ENCODE measurements at regions not wholly inside any gene's neighbourhood (a gene's known extent, or its start where the extent isn't known, plus 50 kb on each side); places are given as distances from the start of the nearest gene placed in this dataset.
"Not testable (repeated sequence)": the region's sequence is repeated elsewhere in the genome, so short reads cannot be mapped to it uniquely, and the experiment has no call there.

DNA sequence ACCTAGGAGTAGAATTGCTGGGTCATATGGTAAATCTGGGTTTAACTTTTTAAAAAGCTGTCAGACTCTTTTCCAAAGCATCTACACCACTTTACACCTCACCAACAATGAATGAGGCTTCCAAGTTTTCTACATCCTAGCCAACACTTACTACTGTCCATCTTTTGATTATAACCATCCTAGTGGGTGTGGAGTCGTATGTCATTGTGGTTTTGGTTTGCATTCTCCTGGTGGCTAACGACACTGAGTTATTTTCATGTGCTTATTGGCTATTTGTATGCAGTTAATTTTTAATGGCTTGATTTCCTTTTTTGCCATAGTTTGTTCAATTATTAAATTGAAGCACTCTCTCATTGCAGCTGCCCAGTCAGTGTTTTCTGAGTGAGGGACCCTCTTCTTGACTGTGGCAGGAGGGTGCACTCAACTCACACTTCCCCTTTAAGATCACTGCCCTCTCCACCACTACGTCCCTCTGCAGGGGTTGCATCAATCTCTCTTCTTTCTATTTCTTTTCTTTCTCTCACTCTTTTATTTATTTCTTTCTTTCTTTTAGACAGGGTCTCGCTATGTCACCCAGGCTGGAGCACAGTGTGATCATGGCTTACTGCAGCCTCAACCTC, 182.3 kb downstream of the C9orf152 start:
- no peak for DNase-seq (ENCODE audit: low read depth in 3 of 3)

DNA sequence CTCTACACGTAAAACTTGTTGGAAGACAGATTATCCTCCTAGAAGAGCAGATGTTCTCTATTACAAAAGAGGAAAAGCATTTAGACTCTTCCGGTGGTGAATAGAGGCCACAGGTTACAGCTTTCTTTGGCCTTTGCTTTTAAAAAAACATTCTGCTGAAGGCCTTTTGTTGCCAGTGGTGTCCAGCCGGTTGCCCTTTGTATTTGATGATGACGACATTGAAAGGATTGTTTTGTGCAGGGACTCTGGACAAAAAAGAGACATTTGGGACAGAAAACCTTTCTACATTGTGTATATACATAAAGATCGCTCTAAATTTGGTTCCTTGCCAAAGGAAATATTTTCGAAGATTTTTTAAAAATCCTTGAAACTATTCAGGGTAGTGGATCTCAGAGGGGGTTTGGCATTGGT, 180.3 kb downstream of the C9orf152 start:
- no peak for DNase-seq (ENCODE audit: low read depth in 3 of 3)

DNA sequence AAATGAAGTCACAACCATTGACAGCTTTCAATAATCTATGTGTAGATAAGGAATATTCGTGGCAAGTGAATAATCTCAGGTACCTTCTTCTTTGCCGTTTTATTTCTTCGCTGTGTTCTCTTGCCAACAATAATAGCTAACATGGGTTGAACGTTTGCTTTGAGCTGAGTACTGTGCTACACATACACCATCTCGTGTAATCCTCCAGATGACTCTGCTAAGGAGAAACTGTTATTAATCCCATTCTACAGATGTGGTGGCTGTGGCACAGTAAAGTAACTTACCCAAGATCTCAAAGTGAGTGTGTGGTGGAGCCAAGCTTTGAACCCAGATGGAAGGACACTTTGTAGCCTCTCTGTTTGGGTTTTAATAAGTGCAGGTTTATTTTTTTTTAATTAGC, 179.7 kb downstream of the C9orf152 start:
- DNase-seq (ENCODE audit: low read depth in 3 of 3), result no peak

DNA sequence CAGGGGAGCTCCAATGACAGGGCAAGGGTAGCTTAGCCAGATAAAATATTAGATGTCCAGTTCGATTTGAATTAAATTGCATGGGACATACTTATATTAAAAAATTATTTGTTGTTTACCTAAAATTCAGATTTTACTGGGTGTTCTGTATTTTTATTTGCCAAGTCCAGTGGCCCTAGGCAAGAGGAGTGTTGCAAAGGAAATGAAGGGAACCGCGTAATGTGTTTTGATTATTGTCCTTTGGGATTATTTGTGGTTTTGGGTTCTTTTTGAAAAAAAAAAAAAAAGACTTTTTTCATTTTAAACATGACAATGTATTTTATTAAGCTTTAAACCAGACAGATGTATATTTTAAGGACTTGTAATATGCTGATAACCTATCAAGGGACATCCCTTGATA, 179.3 kb downstream of the C9orf152 start:
- no peak for DNase-seq (ENCODE audit: low read depth in 3 of 3)

DNA sequence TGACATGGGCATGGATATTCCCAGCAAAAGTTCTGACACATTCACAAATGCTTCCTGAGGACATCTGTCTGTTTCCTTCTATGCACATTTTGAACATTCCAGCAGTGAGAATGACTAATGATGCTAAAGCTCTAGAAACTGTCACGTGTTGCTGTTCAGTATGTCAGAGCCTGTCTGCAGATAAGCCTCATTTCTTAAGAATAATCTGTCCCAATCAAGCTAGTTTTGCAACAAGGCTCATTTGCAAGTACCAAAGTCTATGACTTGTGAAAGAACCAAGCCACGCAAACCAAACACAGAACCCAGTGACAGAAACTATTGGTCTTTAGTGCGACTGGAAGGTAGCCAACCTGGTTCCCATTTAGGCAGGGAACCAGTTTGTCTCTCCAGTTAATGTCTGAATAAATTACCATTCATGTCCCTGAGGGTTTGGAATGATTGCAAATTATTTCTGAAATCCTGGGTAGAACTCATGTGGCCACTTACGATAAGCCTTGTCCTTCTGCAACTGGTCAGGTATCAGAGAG, 178.5 kb downstream of the C9orf152 start:
- no peak for DNase-seq (ENCODE audit: low read depth in 3 of 3)

DNA sequence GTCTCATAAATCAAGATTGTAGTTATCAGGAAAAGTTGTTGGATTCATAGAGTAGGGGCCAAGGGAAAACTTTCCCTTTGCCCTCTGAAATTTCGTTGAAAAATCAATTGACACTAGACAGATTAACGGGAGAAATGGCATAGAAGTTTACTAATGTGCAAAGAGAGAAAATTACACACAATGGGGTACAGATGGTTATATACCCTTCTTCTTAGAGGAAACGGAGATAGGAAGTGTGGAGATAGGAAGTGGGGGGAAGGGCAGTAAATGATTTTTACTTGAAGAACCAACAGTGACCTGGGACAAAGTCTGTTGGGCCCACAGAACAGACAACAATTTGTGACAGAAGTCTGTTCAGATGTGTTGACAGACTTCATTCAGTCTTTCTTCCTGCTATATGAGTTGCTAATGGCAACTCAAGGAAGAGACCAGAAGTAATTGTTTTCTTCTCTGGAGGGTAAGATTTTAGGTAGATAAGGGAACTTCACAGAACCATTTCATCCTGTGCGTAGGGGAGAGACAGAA, 177.9 kb downstream of the C9orf152 start:
- no peak for DNase-seq (ENCODE audit: low read depth in 3 of 3)

DNA sequence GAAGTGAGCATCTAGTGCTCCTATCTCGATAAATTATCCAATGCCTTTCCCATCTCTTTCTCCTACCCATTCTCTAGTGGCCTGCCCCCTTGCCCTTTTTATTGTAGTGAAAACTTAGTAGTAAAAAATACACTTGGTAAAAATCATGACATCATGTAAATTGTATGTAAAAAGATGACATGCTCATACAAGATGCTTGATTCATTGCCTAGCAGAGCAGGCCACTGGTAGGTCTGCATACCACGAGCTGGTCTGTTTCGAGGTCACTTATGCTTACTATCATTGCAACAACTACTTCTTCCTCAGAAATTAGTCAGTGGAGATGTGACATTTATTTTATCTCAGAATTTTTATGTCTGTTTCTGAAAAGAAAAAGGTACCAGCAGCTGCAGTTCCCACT, 177.3 kb downstream of the C9orf152 start:
- no peak for DNase-seq (ENCODE audit: low read depth in 3 of 3)

DNA sequence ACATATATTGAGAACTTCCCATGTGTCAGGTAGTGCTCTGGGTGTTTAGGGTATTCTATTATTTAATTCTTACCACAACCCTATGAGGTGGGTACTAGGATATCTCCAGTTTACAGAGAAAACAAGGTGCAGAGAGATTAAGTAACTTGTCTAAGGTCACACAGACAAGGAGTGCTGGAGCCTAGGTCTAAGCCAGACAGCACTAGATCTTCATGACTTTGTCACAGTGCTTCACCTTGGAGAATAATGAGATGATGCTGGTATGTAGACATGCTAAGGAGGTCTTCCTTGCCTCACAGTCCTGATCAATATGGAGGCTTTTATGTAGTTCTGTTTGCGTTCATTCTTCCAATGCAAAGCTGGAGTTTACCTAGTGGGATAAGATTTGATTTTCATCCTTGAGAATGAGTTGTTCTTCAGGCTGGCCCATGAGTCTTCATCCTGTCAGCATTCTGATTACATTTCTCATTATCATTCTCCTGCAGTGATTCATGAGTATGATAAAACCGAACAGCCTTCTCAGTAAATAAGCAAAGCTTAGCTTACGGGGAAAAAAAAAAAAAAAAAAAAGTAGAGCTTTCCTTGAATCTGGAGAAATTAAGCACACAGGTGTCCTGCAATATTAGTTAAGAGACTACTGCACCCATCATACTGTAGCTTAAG, 176.3 kb downstream of the C9orf152 start:
- DNase-seq (ENCODE audit: low read depth in 3 of 3), result no peak

DNA sequence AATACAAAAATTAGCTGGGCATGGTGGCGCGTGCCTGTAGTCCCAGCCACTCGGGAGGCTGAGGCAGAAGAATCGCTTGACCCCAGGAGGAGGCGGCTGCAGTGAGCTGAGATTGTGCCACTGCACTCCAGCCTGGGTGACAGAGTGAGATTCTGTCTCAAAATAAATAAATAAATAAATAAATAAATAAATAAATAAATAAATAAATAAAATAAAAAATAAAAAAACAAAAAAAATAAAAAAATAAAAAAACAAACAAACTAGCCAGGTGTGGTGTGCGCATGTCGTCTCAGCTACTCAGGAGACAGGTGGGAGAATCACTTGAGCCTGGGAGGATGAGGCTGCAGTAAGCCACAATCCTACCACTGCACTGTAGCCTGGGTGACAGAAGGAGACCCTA, 175.4 kb downstream of the C9orf152 start:
- not testable (repeated sequence) for DNase-seq (ENCODE audit: low read depth in 3 of 3)

DNA sequence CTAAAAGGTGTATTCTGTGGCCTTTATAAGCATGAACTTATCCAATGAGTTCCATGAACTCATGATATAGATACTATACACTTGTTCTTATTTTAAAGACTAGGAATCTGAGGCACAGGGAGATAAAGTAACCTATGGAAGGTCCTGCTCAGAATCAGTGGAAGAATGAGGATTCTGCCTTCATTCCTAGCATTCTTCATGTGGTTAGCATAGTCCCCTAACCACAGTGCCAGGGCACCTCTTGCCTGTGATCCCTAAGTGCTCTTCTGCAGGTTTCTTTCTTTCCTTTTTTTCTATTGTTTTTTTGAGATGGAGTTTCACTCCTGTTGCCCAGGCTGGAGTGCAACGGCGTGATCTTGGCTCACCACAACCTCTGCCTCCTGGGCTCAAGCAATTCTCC, 174.1 kb downstream of the C9orf152 start:
- DNase-seq (ENCODE audit: low read depth in 3 of 3), result no peak

DNA sequence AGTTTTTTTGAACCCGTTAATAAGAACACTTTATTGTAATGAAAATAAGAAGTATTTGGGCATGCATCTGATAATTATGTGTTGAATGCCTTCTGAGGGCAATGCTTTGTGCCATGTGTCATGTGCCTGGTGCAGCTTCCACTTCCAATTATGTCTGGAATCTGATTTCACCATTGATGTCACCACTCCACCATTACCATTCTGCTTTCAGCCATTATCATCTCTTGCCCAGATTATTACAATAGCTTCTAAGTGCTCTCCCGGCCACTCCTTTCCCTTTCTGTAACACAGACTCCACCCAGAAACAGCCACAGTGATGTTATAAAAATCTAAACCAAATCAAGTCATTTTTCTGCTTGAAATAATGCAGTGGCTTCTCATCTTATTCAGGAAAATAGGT, 171.7 kb downstream of the C9orf152 start:
- no peak for DNase-seq (ENCODE audit: low read depth in 3 of 3)

DNA sequence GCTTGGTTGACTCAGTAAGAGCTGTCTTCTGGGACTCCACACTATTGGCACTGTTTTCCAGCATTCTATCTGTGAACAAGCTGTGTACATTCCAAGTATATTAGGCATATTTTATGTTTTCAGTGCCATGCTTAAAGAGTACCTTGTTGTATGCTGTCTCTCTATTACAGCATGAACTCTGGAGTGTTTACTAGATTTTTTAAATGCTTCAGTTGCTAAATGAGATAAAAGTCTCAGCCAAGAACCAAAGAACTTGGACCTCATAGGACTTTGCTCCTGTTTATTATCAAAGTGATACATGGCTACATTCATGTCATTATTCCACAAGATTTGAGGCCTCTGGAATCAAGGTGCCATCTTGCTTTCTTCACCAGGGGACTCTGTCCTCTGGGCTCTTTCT, 167.2 kb downstream of the C9orf152 start:
- DNase-seq (ENCODE audit: low read depth in 3 of 3), result no peak

DNA sequence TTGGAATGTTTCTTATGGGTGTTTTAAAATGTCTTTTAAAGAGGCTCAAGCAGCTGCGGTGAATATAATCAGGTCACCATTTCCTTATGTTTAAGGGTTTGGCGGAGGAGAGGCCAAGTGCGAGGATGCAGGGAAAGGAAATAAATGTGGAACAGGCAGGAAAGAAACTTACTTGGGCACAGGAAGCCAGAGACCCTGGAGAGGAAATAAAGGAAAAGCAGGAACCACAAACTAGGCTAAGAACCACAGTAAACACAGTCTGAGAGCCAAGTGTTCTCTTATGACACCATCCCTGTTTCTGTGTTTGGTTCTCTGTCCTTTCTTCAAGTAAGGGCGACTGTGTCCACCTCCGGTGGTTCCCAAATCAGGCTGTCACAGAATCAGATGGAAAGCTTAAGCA, 166.5 kb downstream of the C9orf152 start:
- no peak for DNase-seq (ENCODE audit: low read depth in 3 of 3)

DNA sequence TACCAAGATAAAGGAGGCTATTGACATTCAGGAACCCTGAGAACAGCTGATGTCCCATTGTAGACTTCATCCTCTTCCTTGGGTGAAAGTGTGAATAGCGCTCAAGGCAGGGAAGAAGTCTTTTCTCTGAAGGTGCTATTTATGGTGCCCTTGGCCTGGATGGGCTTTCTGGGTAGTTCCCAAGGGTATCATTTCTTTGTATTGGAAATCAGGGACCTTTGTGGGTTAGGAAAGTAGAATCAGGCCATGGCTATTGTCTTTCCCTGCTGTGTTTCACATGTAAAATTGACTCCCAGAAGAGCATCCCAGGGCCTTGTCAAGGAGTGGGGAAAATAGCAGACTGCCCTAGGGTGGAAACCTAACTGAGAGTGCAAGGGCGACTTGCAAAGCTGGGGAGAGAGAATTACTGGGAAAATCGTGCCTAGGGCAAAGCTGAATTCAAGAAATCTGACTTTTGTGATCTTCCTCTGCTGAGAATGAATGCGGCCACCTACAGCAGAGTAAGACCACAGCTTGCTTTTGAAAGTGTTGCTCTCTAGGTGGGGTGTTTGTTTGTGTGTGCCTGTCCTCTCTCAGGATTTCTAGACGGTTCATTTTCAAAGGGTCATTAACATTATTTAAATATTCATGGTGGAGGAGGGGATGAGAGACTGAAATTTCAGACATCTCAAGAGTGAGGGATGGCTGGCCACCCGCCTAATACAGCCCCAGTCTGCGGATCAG, 160.6 kb downstream of the C9orf152 start:
- no peak for DNase-seq (ENCODE audit: low read depth in 3 of 3)

DNA sequence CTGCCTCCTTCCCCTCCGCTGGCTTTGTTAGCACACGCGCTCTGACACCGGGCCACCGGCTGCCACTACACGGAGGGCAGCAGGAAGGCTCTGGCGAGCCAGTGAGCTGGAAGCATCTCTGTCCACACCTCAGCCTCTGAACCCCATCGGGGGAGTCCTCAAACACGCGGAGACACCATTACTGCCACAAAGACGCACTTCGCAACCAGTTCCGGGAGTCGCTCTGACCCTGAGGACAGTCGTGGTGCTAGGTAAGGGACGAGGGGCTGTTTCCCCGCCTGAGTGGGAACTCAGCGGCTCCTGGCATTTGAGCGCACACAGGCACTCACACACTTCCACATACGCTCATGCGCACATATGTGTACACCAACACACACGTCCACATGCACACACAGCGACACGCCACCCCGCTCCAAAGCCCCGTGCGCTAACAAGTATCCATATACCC, 160.0 kb downstream of the C9orf152 start:
- peak in 1 of 3 donors; percentile 7 for DNase-seq (ENCODE audit: low read depth in 3 of 3)

DNA sequence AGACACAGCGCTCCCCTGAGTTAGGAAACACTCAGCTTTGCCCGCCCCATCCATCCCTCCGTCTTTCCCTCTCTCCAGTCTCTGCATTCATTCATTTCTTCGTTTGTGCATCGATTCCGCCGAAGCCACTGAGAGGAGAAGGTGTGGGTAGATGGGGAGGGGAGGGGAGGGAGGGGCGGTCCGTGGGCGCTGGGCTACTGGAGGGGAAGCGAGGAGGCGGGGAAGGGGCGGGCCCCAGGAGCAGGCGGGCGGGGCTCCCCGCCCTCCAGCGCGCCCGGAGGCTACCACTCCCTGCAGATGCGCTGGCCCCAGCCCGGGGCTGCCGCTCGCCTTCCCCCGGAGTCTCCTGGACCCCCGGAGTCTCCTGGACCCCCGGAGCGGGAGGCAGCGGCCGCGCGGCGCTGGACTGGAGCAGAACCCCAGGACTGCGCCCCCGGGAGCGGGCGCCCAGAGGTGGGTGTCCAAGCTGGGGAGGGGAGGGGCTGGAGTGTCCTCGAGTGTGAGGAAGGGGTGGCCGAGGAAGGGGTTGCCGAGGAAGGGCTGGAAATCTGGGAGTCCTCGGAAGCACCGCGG, 159.5 kb downstream of the C9orf152 start:
- DNase-seq (ENCODE audit: low read depth in 3 of 3), result peak; percentile 67 to 84 (median 67)

DNA sequence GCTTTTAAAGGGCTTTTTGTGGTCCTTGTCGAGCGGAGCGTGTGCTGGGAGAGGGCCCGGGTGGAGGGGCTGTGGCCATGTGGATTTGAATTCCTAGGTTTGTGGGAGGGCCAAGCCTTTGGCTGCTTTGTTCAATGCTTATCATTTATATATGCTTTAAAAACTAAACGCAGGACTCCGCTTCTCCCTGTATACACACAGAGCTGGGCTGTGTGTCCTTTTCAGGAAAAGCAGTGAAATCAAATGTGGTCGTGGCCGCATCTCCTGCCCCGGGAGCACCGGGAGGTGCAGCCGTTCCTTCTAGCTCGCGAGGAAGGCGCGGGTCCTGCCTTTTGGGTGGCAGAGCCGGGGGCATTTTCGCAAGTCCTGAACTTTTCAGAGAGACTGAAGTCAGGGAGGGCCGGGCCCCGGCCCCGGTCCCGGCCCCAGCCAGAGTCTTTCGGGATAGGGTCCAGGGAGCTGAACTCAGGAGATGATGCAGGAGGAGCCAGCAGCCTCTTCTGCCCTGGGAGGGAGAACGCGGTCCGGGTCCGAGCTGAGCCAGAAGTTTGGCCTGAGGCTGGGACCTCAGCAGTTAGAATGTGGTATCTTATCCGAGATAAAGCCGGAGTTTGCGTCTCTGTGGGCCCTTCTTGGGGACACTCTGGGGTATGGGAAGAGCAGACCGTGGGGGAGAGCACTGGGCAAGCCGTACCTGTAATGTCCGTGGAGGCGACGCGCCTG, 158.8 kb downstream of the C9orf152 start:
- no peak for DNase-seq (ENCODE audit: low read depth in 3 of 3)

DNA sequence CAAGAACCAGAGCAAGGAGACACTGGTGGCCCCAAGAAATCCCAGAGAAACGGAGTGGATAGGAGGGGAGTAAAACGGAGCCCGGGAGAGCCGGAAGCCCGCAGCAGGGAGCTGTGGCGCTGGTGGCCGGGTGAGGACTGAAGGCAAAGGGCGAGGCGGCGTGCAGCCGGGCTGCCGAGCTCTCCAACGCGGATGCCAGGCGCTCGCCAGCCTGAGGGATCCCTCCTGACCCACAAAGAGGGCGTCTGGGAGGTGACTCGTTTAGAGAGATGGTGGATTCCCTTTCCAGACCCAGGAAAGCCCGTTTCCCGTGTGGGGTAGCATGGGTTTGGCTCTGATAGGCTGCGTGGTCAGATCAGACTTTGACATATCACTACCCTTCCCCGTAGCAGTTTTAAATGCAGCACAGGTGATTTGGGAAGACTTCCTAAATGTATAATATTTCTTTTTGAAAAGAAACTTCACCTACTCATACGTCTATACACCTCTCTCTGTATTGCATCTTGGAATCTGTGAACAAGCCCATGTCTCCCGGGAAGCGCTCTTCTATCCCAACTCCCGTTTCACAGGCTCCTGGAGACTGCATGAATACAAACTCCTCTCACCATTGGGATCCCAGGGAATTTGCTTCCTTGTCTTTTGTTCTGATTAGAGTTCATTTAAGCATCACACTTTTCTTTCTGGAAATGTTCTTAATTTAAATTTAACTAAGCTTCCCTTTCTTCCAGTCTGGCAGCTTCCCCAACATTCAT, 158.1 kb downstream of the C9orf152 start:
- peak in 1 of 3 donors; percentile 20 for DNase-seq (ENCODE audit: low read depth in 3 of 3)

DNA sequence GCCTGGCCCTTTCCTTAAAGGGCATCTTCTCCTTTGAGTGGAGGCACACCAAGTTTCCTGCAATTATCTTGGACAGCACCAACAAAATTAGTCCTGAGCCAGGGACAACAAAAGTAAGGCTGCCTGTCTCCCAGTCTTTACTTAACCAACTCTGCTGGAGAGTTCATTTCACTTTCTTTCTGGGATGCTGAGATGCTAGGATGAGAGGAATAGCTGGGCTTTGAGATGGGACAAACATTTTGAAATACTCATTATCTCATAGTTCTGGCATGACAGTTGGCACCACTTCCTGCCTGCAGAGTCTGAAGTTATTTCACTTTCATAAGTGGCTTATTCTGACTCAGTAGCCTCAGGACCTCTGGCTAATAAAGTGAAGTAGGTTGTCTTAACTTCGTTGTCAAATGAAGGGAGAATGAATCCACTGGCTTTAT, 157.0 kb downstream of the C9orf152 start:
- no peak for DNase-seq (ENCODE audit: low read depth in 3 of 3)

DNA sequence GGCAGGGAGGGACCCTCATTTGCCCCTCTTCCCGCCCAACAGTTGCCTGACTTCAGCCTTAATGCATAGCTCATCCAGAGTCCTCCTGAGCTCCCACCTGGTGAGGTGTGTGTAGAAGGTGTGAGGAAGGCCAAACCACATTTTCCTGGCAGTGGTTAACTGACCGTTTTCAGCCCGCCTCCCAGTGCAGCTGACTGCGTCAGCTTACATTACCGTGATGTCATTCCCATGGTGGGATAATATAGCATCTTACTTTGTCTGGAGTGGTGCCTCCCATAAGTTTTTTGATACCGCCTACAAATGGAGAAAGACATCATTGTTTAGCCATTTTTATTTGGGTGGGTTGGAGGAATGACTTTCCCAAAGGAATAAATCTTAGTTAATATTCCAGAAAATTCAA, 151.9 kb downstream of the C9orf152 start:
- DNase-seq (ENCODE audit: low read depth in 3 of 3), result no peak
